Activated naive CD4-positive, alpha-beta T cell treated with anti-CD3 and anti-CD28 coated beads for 36 hours (primary cell): ENCODE measurements at regions not wholly inside any gene's neighbourhood (a gene's known extent, or its start where the extent isn't known, plus 50 kb on each side); places are given as distances from the start of the nearest gene placed in this dataset.
"Not testable (repeated sequence)": the region's sequence is repeated elsewhere in the genome, so short reads cannot be mapped to it uniquely, and the experiment has no call there.

ENCODE experiments used
- CTCF ChIA-PET: fragments of 350-600 bp; sonication (Branson Sonifier 250); formaldehyde crosslinking; loops from one replicate; lab custom pipeline; 2021; ENCODE audit warnings: antibody characterized with exemption; lab: Charles Lee
- DNase-seq: peaks from one replicate; pipeline ENCODE4 v3.0.0-alpha.2; 2020
- H3K27ac Mint-ChIP-seq: one replicate; pipeline ENCODE4 v1.8.0; 2021; ENCODE audit warnings: mild to moderate bottlenecking, mixed read lengths
- H3K27me3 Mint-ChIP-seq: one replicate; pipeline ENCODE4 v1.8.0; 2021; ENCODE audit warnings: low read depth, mixed read lengths
- H3K36me3 Mint-ChIP-seq: one replicate; pipeline ENCODE4 v1.8.0; 2021; ENCODE audit warnings: low read depth, mixed read lengths
- H3K4me1 Mint-ChIP-seq: one replicate; pipeline ENCODE4 v1.8.0; 2021; ENCODE audit warnings: low read depth, mixed read lengths
- H3K4me3 Mint-ChIP-seq: one replicate; pipeline ENCODE4 v1.8.0; 2021; ENCODE audit warnings: mild to moderate bottlenecking, moderate library complexity, mixed read lengths
- H3K9me3 Mint-ChIP-seq: one replicate; pipeline ENCODE4 v1.8.0; 2021; ENCODE audit warnings: mixed read lengths
- intact Hi-C: fragments of 100-400 bp; cut with micrococcal nuclease; formaldehyde crosslinking; loops from one replicate; pipeline ENCODE4 v1.15.1; 2023

- no peak for DNase-seq
- Mint-ChIP-seq H3K4me1 (no peaks in the 10 kb centered on the region), H3K27ac (no peak overlapping the region), H3K27me3 (peaks cover 7% of the 10 kb centered on the region), H3K4me3 (no peak overlapping the region), H3K9me3 (no peaks in the 10 kb centered on the region), H3K36me3 (no peaks in the 10 kb centered on the region)
- CTCF ChIA-PET: no interaction called here
- intact Hi-C loops: no loop called here
These were observed 188.8 kb upstream of the IRX4 start for GRCh38 chr5:2071562-2071961.

GRCh38 chr5:2070787-2071186, 188.1 kb upstream of the IRX4 start:
- H3K36me3 Mint-ChIP-seq, H3K9me3 Mint-ChIP-seq, H3K27me3 Mint-ChIP-seq, DNase-seq, H3K4me3 Mint-ChIP-seq, H3K27ac Mint-ChIP-seq, H3K4me1 Mint-ChIP-seq, intact Hi-C loops, CTCF ChIA-PET: not testable (repeated sequence)

- H3K4me1 Mint-ChIP-seq: no peaks in the 10 kb centered on the region
- CTCF ChIA-PET: no interaction called here
- H3K4me3 Mint-ChIP-seq: no peak overlapping the region
- H3K9me3 Mint-ChIP-seq: peaks cover under 1% of the 10 kb centered on the region
- no peak for DNase-seq
- H3K27me3 Mint-ChIP-seq: peaks cover 9% of the 10 kb centered on the region
- no peak overlapping the region for H3K27ac Mint-ChIP-seq
- intact Hi-C loops: no loop called here
- H3K36me3 Mint-ChIP-seq: no peaks in the 10 kb centered on the region
These were observed 185.8 kb upstream of the IRX4 start for GRCh38 chr5:2068531-2068930.

GRCh38 chr5:2066373-2066772, 183.6 kb upstream of the IRX4 start:
- no peaks in the 10 kb centered on the region for H3K4me1 Mint-ChIP-seq
- no peak overlapping the region for H3K27ac Mint-ChIP-seq
- intact Hi-C loops: no loop called here
- no peak overlapping the region for H3K4me3 Mint-ChIP-seq
- peaks cover 3% of the 10 kb centered on the region for H3K9me3 Mint-ChIP-seq
- DNase-seq: no peak
- H3K27me3 Mint-ChIP-seq: peaks cover 19% of the 10 kb centered on the region
- CTCF ChIA-PET: no interaction called here
- no peaks in the 10 kb centered on the region for H3K36me3 Mint-ChIP-seq

GRCh38 chr5:2063380-2063779, 180.7 kb upstream of the IRX4 start:
- H3K4me3 Mint-ChIP-seq, H3K9me3 Mint-ChIP-seq, H3K4me1 Mint-ChIP-seq, DNase-seq, intact Hi-C loops, H3K36me3 Mint-ChIP-seq, CTCF ChIA-PET, H3K27ac Mint-ChIP-seq: not testable (repeated sequence)
- peaks cover 14% of the 10 kb centered on the region for H3K27me3 Mint-ChIP-seq

GRCh38 chr5:2052687-2053086, 170.0 kb upstream of the IRX4 start:
- no peaks in the 10 kb centered on the region for H3K9me3 Mint-ChIP-seq
- no peak overlapping the region for H3K4me3 Mint-ChIP-seq
- CTCF ChIA-PET: no interaction called here
- H3K27me3 Mint-ChIP-seq: peaks cover 21% of the 10 kb centered on the region
- no peak for DNase-seq
- H3K27ac Mint-ChIP-seq: no peak overlapping the region
- intact Hi-C loops: no loop called here
- H3K4me1 Mint-ChIP-seq: no peaks in the 10 kb centered on the region
- no peaks in the 10 kb centered on the region for H3K36me3 Mint-ChIP-seq

- Mint-ChIP-seq H3K9me3 (peaks cover 7% of the 10 kb centered on the region), H3K4me3 (no peak overlapping the region), H3K36me3 (no peaks in the 10 kb centered on the region), H3K4me1 (no peaks in the 10 kb centered on the region), H3K27ac (no peak overlapping the region), H3K27me3 (peaks cover 34% of the 10 kb centered on the region)
- intact Hi-C loops: no loop called here
- DNase-seq: no peak
- CTCF ChIA-PET: interaction anchor here (0.7 to 1.3 kb wide), 2 partner anchors 10 to 15 kb away, joined by 3 read pairs; no protein-coding TSS in a partner anchor
These were observed 167.2 kb upstream of the IRX4 start for GRCh38 chr5:2049876-2050275.

- Mint-ChIP-seq H3K9me3 (peaks cover 7% of the 10 kb centered on the region), H3K27me3 (peaks cover 36% of the 10 kb centered on the region), H3K4me1 (no peaks in the 10 kb centered on the region), H3K27ac (no peak overlapping the region), H3K4me3 (no peak overlapping the region), H3K36me3 (no peaks in the 10 kb centered on the region)
- CTCF ChIA-PET: no interaction called here
- intact Hi-C loops: no loop called here
- no peak for DNase-seq
These were observed 165.9 kb upstream of the IRX4 start for GRCh38 chr5:2048664-2049063.

GRCh38 chr5:2047341-2047927, 164.7 kb upstream of the IRX4 start:
- peaks cover 36% of the 10 kb centered on the region for H3K27me3 Mint-ChIP-seq
- no peak overlapping the region for H3K27ac Mint-ChIP-seq
- CTCF ChIA-PET: no interaction called here
- H3K36me3 Mint-ChIP-seq: no peaks in the 10 kb centered on the region
- H3K4me3 Mint-ChIP-seq: no peak overlapping the region
- intact Hi-C loops: no loop called here
- DNase-seq: no peak
- no peaks in the 10 kb centered on the region for H3K4me1 Mint-ChIP-seq
- peaks cover 7% of the 10 kb centered on the region for H3K9me3 Mint-ChIP-seq

GRCh38 chr5:2044041-2044440, 161.3 kb upstream of the IRX4 start:
- Mint-ChIP-seq H3K4me3 (no peak overlapping the region), H3K9me3 (peaks cover 7% of the 10 kb centered on the region), H3K27me3 (peaks cover 36% of the 10 kb centered on the region), H3K4me1 (no peaks in the 10 kb centered on the region), H3K36me3 (no peaks in the 10 kb centered on the region), H3K27ac (no peak overlapping the region)
- intact Hi-C loops: no loop called here
- no peak for DNase-seq
- CTCF ChIA-PET: no interaction called here

GRCh38 chr5:2039180-2039531, 156.4 kb upstream of the IRX4 start:
- CTCF ChIA-PET: interaction anchor here (1.2 to 1.5 kb wide), 2 partner anchors 14 to 18 kb away, joined by 3 to 4 read pairs; no protein-coding TSS in a partner anchor
- intact Hi-C loops: loop anchor here (2.0 to 5.0 kb wide), 2 partner anchors 276 to 302 kb away; no protein-coding TSS in a partner anchor
- peaks cover 26% of the 10 kb centered on the region for H3K27me3 Mint-ChIP-seq
- H3K4me1 Mint-ChIP-seq: no peaks in the 10 kb centered on the region
- H3K27ac Mint-ChIP-seq: no peak overlapping the region
- no peaks in the 10 kb centered on the region for H3K36me3 Mint-ChIP-seq
- DNase-seq: no peak
- H3K4me3 Mint-ChIP-seq: peak overlapping the region; percentile 50
- H3K9me3 Mint-ChIP-seq: no peaks in the 10 kb centered on the region

GRCh38 chr5:2038321-2039179, 155.8 kb upstream of the IRX4 start:
- Mint-ChIP-seq H3K9me3 (no peaks in the 10 kb centered on the region), H3K27ac (no peak overlapping the region), H3K27me3 (peaks cover 25% of the 10 kb centered on the region), H3K4me3 (peak overlapping the region; percentile 60), H3K36me3 (no peaks in the 10 kb centered on the region), H3K4me1 (no peaks in the 10 kb centered on the region)
- CTCF ChIA-PET: interaction anchor here (1.2 to 1.5 kb wide), 2 partner anchors 13 to 19 kb away, joined by 3 to 4 read pairs; no protein-coding TSS in a partner anchor
- peak; percentile 65 for DNase-seq
- intact Hi-C loops: loop anchor here (1.0 to 5.0 kb wide), 4 partner anchors 113 to 371 kb away; no protein-coding TSS in a partner anchor
